Embryonic facial prominence (tissue), 1 donor: ENCODE measurements at regions not wholly inside any gene's neighbourhood (a gene's known extent, or its start where the extent isn't known, plus 50 kb on each side); places are given as distances from the start of the nearest gene placed in this dataset.
"Not testable (repeated sequence)": the region's sequence is repeated elsewhere in the genome, so short reads cannot be mapped to it uniquely, and the experiment has no call there.

Experiments used
- DNase-seq: peaks from one replicate; pipeline ENCODE4 v3.0.0-alpha.2; 2016; ENCODE audit errors: extremely low spot score

- no peak for DNase-seq
Observed at GRCh38 chr5:99061711-99062110, 132.9 kb upstream of the CHD1 start.

- no peak for DNase-seq
Observed at GRCh38 chr5:99061299-99061698, 132.5 kb upstream of the CHD1 start.

GRCh38 chr5:99060306-99061261, 131.8 kb upstream of the CHD1 start:
- DNase-seq: peak; percentile 11

DNA sequence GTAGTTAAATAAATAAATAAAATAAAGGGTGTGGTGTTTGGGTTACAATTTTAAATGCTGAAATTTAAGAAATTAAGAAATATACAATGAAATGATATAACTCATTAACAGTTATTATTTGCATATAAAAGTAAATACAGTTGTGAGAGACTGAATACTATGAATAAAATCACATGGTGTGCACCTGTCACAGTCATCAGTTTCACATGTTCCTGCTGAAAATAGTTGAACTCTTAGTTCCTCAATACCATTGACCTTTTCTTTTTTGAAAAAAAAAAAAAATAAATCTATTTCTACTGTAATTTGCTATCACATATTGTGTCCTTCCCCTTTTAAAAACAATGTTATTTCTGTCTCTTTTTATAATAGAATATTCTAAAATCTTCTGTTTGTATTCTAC, 130.9 kb upstream of the CHD1 start:
- no peak for DNase-seq

DNA sequence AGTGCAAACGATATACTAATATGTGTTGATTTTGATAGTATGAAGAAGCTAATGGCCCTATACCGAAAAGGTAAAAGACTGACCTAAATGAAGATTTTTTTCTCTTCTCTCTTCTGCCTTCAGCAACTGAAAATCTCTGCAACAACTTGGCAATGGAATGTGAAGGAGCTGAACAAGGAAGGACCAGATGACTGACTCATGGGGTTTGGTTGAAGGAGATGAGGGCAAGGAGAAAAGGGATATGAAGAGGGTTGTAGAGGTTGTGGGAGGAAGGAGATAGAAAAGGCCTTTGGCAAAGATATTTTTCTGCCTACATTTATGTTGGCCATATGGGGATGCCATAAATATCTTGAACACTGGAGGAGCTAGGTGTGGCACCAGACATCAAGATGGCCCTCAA, 129.7 kb upstream of the CHD1 start:
- no peak for DNase-seq

GRCh38 chr5:99054972-99055371, 126.2 kb upstream of the CHD1 start:
- DNase-seq: no peak

GRCh38 chr5:99045871-99046270, 117.1 kb upstream of the CHD1 start:
- no peak for DNase-seq

DNA sequence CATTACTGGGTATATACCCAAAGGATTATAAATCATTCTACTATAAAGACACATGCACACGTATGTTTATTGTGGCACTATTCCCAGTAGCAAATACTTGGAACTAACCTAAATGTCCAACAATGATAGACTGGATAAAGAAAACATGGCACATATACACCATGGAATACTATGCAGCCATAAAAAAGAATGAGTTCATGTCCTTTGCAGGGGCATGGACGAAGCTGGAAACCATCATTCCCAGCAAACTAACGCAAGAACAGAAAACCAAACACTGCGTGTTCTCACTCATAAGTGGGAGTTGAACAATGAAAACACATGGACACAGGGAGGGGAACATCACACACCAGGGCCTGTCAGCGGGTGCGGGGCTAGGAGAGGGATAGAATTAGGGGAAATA, 114.5 kb upstream of the CHD1 start:
- not testable (repeated sequence) for DNase-seq

- DNase-seq: no peak
Observed at GRCh38 chr5:99037668-99038067, 108.9 kb upstream of the CHD1 start.

GRCh38 chr5:99035942-99036341, 107.1 kb upstream of the CHD1 start:
- DNase-seq: no peak

DNA sequence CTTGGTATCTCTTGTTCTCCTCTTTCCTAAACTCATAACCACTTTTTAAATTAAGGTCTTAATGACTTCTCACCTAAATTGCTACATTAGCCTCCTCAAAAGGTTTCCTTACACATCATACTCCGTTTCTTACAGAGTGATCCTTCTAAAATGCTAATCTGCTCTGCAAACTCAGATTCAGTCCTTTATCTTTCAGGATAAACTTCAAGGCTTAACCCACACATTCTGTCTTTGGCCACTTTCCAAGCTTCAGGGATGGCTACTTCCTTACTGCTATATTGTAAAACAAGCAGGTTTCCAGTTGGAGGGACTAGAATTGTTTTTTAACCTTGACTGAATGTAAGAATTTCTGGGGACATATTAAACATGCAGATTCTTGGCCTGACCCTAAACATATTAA, 105.5 kb upstream of the CHD1 start:
- DNase-seq: no peak

- DNase-seq: no peak
Observed at GRCh38 chr5:99033014-99033900, 104.5 kb upstream of the CHD1 start.

- no peak for DNase-seq
Observed at GRCh38 chr5:99032234-99033013, 103.6 kb upstream of the CHD1 start.

DNA sequence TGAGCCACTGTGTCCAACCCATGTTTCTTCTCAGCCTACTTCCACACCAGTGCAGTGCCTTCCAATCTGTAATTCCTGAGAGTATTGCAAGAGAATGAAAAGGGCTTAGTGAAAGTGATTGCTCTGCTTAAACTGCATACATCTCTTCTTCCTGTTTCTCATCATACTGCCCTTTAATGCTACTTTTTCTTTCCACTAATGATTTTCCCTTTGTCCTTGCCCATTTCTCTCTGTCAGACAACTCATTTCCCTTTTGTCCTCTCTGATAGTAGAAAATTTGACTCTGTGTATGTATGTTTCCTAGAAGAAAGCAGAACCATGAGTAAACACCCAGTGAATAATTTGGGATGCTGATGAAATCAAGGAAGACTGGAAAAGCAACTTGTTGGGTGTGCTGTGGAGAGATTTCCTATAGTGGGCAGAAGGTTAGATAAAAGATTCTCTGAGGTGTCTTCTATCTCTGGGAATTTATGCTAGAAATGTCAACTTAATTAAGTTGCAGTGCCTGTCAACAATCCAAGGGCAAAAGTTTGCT, 102.2 kb upstream of the CHD1 start:
- DNase-seq: no peak

DNA sequence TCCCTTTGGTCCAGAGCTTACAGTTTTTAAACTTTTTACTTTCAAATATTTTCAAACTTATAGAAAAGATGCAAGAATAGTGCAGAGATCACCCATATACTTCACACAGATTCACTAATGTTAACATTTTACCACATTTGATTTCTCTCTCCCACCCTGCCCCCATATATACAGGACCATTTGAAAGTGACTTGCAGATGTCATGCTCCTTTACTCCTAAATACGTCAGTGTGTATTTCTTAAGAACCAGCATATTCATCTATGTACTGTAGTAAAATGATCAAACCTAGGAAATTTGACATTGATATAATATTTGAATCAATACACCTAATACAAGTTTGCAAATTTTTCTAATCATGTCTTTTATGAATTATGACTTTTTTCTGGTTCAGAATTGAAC, 100.4 kb upstream of the CHD1 start:
- no peak for DNase-seq

GRCh38 chr5:99028170-99028569, 99.4 kb upstream of the CHD1 start:
- DNase-seq: not testable (repeated sequence)

- DNase-seq: no peak
Observed at GRCh38 chr5:99025298-99026045, 96.7 kb upstream of the CHD1 start.

DNA sequence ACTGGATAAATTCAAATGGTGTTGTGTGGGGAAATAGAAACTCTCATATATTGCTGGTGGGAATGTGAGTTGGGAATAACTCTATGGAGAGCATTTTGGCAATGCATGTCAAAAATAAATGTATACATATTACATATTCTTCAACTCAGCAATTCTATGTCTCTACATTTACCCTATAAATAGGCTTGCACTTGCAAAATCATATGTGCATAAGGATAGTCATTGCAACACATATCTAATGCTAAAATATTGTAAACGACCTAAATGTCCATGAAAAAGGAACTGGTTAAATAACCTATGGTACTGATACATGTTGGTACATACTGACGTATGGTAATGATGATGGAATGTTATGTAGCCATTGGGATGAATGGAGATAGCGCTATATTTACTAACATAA, 94.5 kb upstream of the CHD1 start:
- DNase-seq: no peak

GRCh38 chr5:99022250-99022649, 93.4 kb upstream of the CHD1 start:
- DNase-seq: no peak

GRCh38 chr5:99020698-99021048, 91.9 kb upstream of the CHD1 start:
- DNase-seq: no peak
